GM12878 (cell line): ENCODE measurements at regions not wholly inside any gene's neighbourhood (a gene's known extent, or its start where the extent isn't known, plus 50 kb on each side); places are given as distances from the start of the nearest gene placed in this dataset.

Experiments used
- ATAC-seq: fragments of 200-7000 bp; cut with Tn5 transposase; 3 replicates; pipeline ENCODE4 v1.9.1; 2020; ENCODE audit warnings: mild to moderate bottlenecking, moderate library complexity
- BruUV-seq: library from RNA; stranded (reverse); fragments of 400-500 nt; replicated peaks from 2 replicates; lab custom pipeline; 2021; lab: Mats Ljungman, UMichigan
- CTCF ChIA-PET: fragments of 300-600 bp; sonication (Branson Sonifier 250); formaldehyde crosslinking; extraction: SDS; loops from one replicate; lab custom pipeline; 2021; ENCODE audit warnings: inconsistent platforms; lab: Yijun Ruan, JAX
- POLR2A ChIA-PET: fragments of 350-600 bp; formaldehyde crosslinking; extraction: SDS; loops from one replicate; lab custom pipeline; 2021; ENCODE audit warnings: inconsistent platforms; lab: Charles Lee
- RAD21 ChIA-PET: fragments of 300-600 bp; sonication (Branson Sonifier 250); formaldehyde crosslinking; loops from one replicate; lab custom pipeline; 2023; ENCODE audit warnings: antibody characterized with exemption; ENCODE audit not compliant: unreplicated experiment; lab: Charles Lee
- SMC1A ChIA-PET: fragments of 300-600 bp; sonication (Branson Sonifier 250); formaldehyde crosslinking; loops from one replicate; lab custom pipeline; 2023; ENCODE audit not compliant: unreplicated experiment, uncharacterized antibody; lab: Charles Lee
- DNase-seq: peaks from one replicate; pipeline ENCODE4 v3.0.0-alpha.2; 2011; ENCODE audit warnings: low read depth, low spot score
- FAIRE-seq: peaks from 3 replicates; lab custom pipeline; 2011; peaks lifted over from hg19 to GRCh38; lab: Jason Lieb, UNC
- H2AFZ ChIP-seq: 2 replicates; pipeline ENCODE4 v1.6.0; 2011; ENCODE audit warnings: low read depth, low read length, control low read depth; ENCODE audit not compliant: control insufficient read depth
- H3K27ac ChIP-seq: 2 replicates; pipeline ENCODE4 v1.5.1; 2011; ENCODE audit warnings: control low read depth; ENCODE audit not compliant: control insufficient read depth, insufficient read depth
- H3K27me3 ChIP-seq, 2 experiments: replicated peaks in 1 of 2; 2 replicates each; pipeline versions ENCODE4 v1.6.0 to v1.6.1; 2011; ENCODE audit warnings: low read length in 1 of 2; ENCODE audit not compliant: control insufficient read depth in 2 of 2, insufficient read depth in 2 of 2
- H3K36me3 ChIP-seq, 2 experiments: 2 replicates each; pipeline ENCODE4 v1.5.1; 2011; ENCODE audit warnings: low read length in 1 of 2; ENCODE audit not compliant: control insufficient read depth in 2 of 2, insufficient read depth in 2 of 2
- H3K4me1 ChIP-seq: 2 replicates; pipeline ENCODE4 v1.6.1; 2011; ENCODE audit warnings: mild to moderate bottlenecking, low read length, moderate library complexity, mixed read lengths; ENCODE audit not compliant: control insufficient read depth, insufficient read depth
- H3K4me2 ChIP-seq: 2 replicates; pipeline ENCODE4 v1.6.0; 2011; ENCODE audit warnings: control low read depth; ENCODE audit not compliant: control insufficient read depth, insufficient read depth
- H3K4me3 ChIP-seq: fragments of 200-600 bp; sonication (generic); 2 replicates; pipeline ENCODE4 v1.5.1; 2016
- H3K79me2 ChIP-seq: 2 replicates; pipeline ENCODE4 v1.6.0; 2011; ENCODE audit warnings: low read length; ENCODE audit not compliant: control insufficient read depth, insufficient read depth
- H3K9ac ChIP-seq: 2 replicates; pipeline ENCODE4 v1.8.0; 2011; ENCODE audit warnings: low read length, control low read depth, mixed read lengths; ENCODE audit not compliant: control insufficient read depth, insufficient read depth
- H3K9me3 ChIP-seq: replicated peaks from 3 replicates; pipeline ENCODE4 v1.5.1; 2011; ENCODE audit warnings: mild to moderate bottlenecking, low read length; ENCODE audit not compliant: control insufficient read depth, insufficient read depth
- H4K20me1 ChIP-seq: 2 replicates; pipeline ENCODE4 v1.6.0; 2011; ENCODE audit not compliant: control insufficient read depth, insufficient read depth
- ATF7 ChIP-seq: fragments of 450-650 bp; IDR thresholded peaks from 2 replicates; pipeline ENCODE4 v1.6.1; 2016; ENCODE audit warnings: low read depth, mild to moderate bottlenecking
- BCL11A ChIP-seq: IDR thresholded peaks from 2 replicates; pipeline ENCODE4 v1.6.1; 2011; ENCODE audit warnings: low read depth, low read length
- BMI1 ChIP-seq: fragments of 450-650 bp; IDR thresholded peaks from 2 replicates; pipeline ENCODE4 v1.6.1; 2016; ENCODE audit warnings: mild to moderate bottlenecking, moderate library complexity, borderline replicate concordance
- BRCA1 ChIP-seq: IDR thresholded peaks from 2 replicates; pipeline ENCODE4 v1.6.1; 2011; ENCODE audit warnings: low read depth, low read length, improper control_type of control experiment
- CEBPZ ChIP-seq: fragments of 150-350 bp; IDR thresholded peaks from 2 replicates; pipeline ENCODE4 v1.6.1; 2016; ENCODE audit warnings: low read depth, low read length
- CHD1 ChIP-seq: IDR thresholded peaks from 2 replicates; pipeline ENCODE4 v1.6.1; 2012; ENCODE audit warnings: low read depth, low read length, improper control_type of control experiment
- CHD2 ChIP-seq: IDR thresholded peaks from 2 replicates; pipeline ENCODE4 v1.6.1; 2011; ENCODE audit warnings: low read depth, low read length, improper control_type of control experiment, borderline replicate concordance
- EZH2 ChIP-seq: IDR thresholded peaks from 2 replicates; pipeline ENCODE4 v1.6.1; 2012; ENCODE audit warnings: low read depth, mild to moderate bottlenecking, control low read depth, inconsistent platforms, low read length, borderline replicate concordance; ENCODE audit not compliant: control insufficient read depth
- HCFC1 ChIP-seq: fragments of 150-350 bp; IDR thresholded peaks from 2 replicates; pipeline ENCODE4 v1.6.1; 2014; ENCODE audit warnings: low read length
- LARP7 ChIP-seq: fragments of 450-650 bp; IDR thresholded peaks from 2 replicates; pipeline ENCODE4 v1.6.1; 2017; ENCODE audit warnings: mild to moderate bottlenecking
- NFYA ChIP-seq: IDR thresholded peaks from 2 replicates; pipeline ENCODE4 v1.6.1; 2011; ENCODE audit warnings: low read depth, mild to moderate bottlenecking, low read length, improper control_type of control experiment, borderline replicate concordance
- RUNX3 ChIP-seq: IDR thresholded peaks from 2 replicates; pipeline ENCODE4 v1.6.1; 2012; ENCODE audit warnings: low read length, inconsistent platforms
- SP1 ChIP-seq: IDR thresholded peaks from one replicate; pipeline ENCODE4 v1.6.1; 2011; ENCODE audit warnings: low read depth, low read length
- SREBF1 ChIP-seq: IDR thresholded peaks from 2 replicates; pipeline ENCODE4 v1.6.1; 2012; ENCODE audit warnings: mild to moderate bottlenecking, low read length
- SUPT20H ChIP-seq: IDR thresholded peaks from 2 replicates; pipeline ENCODE4 v1.6.1; 2011; ENCODE audit warnings: low read depth, mild to moderate bottlenecking, low read length, moderate library complexity, borderline replicate concordance; ENCODE audit not compliant: control insufficient read depth
- TAF1 ChIP-seq: IDR thresholded peaks from 2 replicates; pipeline ENCODE4 v1.6.1; 2011; ENCODE audit warnings: mild to moderate bottlenecking, low read depth, low read length, borderline replicate concordance
- ZBTB11 ChIP-seq: fragments of 450-650 bp; formaldehyde crosslinking; IDR thresholded peaks from 2 replicates; pipeline ENCODE4 v1.5.0; 2022; ENCODE audit warnings: mild to moderate bottlenecking, missing genetic modification characterization
- WGBS: methylation state at CpG from one replicate; pipeline ENCODE4 v1.1.6; 2016; ENCODE audit warnings: low lambda C conversion rate; ENCODE audit not compliant: insufficient replicate concordance, insufficient coverage; ENCODE audit errors: missing lambda C conversion rate; 5-methylcytosine and 5-hydroxymethylcytosine counted together
- in situ Hi-C: fragments of 300-500 bp; cut with MboI; formaldehyde crosslinking; loops from 9 replicates; pipeline ENCODE4 v1.14.3; 2018; ENCODE audit warnings: mixed read lengths
- intact Hi-C: fragments of 100-400 bp; cut with micrococcal nuclease; formaldehyde crosslinking; loops from one replicate; pipeline ENCODE4 v1.14.2; 2022; ENCODE audit not compliant: unreplicated experiment
- TF ChIP-seq, protein P1 (sequence below): fragments of 450-650 bp; IDR thresholded peaks from 2 replicates; pipeline ENCODE4 v1.6.1; 2016; ENCODE audit warnings: mild to moderate bottlenecking

GRCh38 chr6:119633461-119633860, 283.9 kb upstream of the MAN1A1 start:
- SMC1A ChIA-PET: no interaction called here
- in situ Hi-C loops: no loop called here

More at GRCh38 chr6:119633461-119633860, 283.9 kb upstream of the MAN1A1 start:
- DNase-seq (no peak), FAIRE-seq (no peak), ATAC-seq (no peak)
- Histone ChIP-seq H4K20me1 (no peaks in the 10 kb centered on the region), H3K79me2 (no peaks in the 10 kb centered on the region), H3K4me2 (no peak overlapping the region), H3K27me3 (no peaks in the 10 kb centered on the region), H3K36me3 (no peaks in the 10 kb centered on the region), H3K9ac (no peak overlapping the region), H2AFZ (no peak overlapping the region), H3K27ac (no peak overlapping the region), H3K9me3 (no peaks in the 10 kb centered on the region), H3K4me1 (no peaks in the 10 kb centered on the region), H3K4me3 (no peak overlapping the region)
- BruUV-seq: no TSS peak
- WGBS: 59% methylated on average over 3 of the region's 3 CpGs
- ChIA-PET CTCF (no interaction called here), POLR2A (no interaction called here), RAD21 (no interaction called here)
- TF ChIP-seq SUPT20H (no peak), BCL11A (no peak), BRCA1 (no peak), ZBTB11 (no peak), RUNX3 (no peak), ATF7 (no peak), NFYA (no peak), CEBPZ (no peak), HCFC1 (no peak), CHD2 (no peak), CHD1 (no peak), TAF1 (no peak), BMI1 (no peak), EZH2 (no peak), SREBF1 (no peak), SP1 (no peak), LARP7 (no peak)
- TF ChIP-seq, protein P1, sequence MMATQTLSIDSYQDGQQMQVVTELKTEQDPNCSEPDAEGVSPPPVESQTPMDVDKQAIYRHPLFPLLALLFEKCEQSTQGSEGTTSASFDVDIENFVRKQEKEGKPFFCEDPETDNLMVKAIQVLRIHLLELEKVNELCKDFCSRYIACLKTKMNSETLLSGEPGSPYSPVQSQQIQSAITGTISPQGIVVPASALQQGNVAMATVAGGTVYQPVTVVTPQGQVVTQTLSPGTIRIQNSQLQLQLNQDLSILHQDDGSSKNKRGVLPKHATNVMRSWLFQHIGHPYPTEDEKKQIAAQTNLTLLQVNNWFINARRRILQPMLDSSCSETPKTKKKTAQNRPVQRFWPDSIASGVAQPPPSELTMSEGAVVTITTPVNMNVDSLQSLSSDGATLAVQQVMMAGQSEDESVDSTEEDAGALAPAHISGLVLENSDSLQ: no peak
- intact Hi-C loops: no loop called here
